T follicular helper cell (primary cell): ENCODE measurements at regions not wholly inside any gene's neighbourhood (a gene's known extent, or its start where the extent isn't known, plus 50 kb on each side); places are given as distances from the start of the nearest gene placed in this dataset.
"Not testable (repeated sequence)": the region's sequence is repeated elsewhere in the genome, so short reads cannot be mapped to it uniquely, and the experiment has no call there.

Source experiments
- DNase-seq: peaks from one replicate; pipeline ENCODE4 v3.0.0-alpha.2; 2020; ENCODE audit warnings: low read depth

DNA sequence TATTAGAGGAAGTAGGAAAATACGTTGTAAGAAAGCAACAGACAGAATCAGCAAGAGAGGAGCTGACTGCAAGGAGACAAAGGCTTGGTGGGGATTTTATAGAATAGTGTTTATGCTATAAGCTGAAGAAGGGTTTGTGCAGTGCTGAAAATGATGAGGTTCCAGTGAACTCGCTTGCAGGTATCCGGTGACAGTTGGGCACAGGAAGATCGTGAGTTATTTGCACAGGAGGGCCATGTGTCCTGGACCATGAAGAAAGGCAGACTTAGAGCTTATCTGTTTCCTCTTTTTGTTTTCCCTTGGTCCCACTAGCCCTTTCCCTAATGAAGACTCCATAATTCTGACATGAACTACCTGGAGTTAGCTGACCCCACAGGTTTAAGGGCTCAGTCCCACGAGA lies 61.4 kb downstream of the NXNL2 start:
- no peak for DNase-seq

DNA sequence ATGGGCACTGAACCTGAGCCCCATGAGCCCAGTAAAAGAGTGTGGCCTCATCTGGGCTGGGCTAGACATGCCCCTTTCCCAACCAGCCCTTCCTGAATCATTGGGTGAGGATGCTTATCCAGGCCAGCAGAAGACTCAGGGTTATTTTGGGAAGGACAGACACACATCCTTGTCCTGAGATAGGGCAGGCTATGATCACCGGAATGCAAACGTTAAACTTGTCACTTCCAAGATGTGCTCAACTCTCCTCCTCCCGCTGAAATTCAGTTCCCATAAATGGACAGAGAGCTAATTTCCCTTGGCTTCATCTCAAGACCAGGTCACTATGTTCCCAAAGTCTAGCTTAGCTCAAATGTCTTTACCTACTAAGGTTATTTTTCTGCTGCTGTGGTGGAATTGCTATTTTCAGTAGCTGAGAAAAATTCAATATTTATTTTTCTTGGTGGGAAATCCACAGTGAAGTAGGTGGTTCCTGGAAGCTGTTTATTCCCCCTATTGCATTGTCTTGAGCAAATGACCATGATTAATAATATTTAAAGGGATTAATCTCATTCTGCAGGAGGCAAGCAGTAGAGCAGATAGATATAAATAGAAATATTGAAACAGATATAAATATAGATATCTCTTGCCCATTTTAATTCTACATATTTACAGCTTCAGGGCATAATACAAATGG lies 70.0 kb downstream of the NXNL2 start:
- no peak for DNase-seq

DNA sequence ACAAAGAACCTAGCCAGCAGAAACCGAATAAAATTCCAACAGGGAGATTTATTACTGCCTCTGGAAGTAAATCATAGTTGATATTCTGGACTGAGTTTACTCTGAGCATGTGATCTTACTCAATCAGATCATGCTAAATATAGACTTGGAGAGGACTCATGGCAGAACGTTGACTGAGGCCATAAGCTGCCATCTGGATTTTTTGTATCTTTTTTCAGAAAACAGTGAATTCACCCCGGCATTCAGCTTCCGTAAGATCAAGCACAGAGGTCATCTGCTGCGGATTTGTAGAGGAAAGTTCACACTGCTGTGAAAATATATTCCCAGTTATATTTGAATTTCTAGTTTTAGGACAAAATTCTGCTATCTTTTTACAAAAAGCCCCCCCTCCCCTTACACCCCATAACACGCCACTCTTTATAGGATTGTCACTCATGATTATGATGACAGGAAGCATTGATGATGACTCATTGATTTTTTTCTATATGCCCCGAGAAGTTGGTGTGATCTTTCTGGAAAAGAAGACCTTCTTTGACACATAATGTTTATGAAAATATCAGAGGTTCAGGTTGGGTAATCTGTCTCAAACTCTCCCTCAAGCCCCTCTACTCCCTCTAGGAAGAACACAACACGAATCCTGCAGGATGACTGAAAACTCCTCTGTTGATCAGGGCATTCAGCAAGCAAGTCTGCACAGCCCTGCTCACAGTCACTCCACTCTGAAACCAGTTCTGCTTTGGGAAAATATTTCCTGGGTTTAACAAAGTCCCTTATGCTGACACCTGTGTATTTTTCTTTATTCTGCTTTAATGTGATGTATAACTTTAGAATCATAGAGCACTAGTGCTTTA lies 70.8 kb downstream of the NXNL2 start:
- no peak for DNase-seq

DNA sequence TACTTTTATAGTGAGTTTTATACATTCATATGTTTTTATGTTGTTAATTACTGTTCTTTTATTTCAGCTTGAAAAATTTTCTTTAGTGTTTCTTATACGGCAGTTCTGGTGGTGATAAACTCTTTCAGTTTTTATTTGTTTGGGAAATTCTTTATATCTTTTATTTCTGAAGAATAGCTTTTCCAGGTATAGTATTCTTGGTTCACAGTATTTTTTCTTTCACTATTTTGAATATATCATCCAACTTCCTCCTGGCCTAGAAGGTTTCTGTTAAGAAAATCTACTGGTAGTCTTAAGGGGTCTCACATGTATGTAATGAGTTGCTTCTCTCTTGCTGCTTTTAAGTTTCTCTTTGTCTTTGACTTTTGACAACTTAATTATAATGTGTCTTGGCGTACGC lies 79.4 kb downstream of the NXNL2 start:
- DNase-seq, result no peak

DNA sequence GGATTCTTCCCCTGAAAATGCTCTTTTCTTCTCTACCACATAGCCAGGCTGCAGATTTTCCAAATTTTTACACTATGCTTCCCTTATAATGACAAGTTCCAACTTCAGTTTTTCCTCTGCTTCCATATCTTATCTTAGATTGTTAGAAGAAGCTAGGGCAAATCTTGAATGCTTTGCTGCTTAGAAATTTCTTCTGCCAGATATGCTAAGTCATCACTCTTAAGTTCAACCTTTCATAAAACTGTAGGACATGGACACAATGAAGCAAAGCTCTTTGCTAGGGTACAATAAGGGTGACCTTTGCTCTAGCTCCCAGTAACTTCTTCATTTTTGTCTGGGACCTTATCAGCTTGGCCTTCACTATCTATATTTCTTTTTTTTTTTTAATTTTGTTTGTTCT lies 88.7 kb downstream of the NXNL2 start:
- no peak for DNase-seq

DNA sequence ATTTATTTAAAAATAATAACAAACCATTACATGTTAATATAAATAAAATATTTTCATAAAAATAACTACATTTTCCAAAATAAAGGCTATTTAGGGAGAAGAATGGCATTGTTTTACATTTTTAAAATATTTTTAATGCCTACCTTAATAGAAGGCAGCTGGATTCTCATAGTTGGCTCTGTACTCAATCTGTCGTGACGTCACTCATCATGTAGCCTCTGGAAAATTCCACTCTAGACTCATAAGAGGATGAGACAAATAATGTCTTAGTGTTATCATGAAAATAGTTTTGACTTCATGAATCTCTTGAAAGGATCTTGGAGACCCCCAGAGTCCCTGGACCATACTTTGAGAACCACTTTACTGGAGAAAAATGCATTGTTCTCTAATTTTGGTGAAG lies 93.1 kb downstream of the NXNL2 start:
- no peak for DNase-seq

DNA sequence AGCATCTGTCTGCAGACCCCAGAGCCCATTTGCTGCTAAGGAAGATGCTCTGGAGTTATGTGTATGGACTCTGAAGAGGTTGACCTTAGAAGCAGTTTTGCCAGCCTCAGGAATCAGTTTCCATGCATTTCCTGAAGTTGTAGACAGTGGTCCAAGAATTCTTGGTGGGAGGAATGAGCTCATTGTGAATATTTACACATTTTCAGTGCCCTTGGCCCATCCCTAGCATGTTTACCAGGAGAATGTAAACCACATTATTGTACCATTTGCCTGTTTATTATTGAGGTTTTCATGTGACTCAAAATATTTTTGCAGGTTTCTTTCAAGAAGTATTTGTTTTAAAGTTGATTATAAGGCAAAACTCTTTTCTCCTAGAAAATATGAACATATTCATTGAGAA lies 93.8 kb downstream of the NXNL2 start:
- no peak for DNase-seq

DNA sequence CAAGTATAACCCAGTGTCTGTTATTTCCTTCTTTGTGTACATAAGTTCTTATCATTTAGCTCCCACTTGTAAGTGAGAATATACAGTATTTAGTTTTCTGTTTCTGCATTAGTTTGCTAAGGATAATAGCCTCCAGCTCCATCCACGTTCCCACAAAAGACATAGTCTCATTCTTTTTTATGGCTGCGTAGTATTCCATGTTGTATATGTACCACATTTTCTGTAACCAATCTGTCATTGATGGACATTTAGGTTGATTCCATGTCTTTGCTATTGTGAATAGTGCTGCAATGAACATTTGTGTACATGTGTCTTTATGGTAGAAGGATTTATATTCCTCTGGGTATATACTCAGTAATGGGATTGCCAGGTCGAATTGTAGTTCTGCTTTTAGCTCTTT lies 95.6 kb downstream of the NXNL2 start:
- DNase-seq, result not testable (repeated sequence)

DNA sequence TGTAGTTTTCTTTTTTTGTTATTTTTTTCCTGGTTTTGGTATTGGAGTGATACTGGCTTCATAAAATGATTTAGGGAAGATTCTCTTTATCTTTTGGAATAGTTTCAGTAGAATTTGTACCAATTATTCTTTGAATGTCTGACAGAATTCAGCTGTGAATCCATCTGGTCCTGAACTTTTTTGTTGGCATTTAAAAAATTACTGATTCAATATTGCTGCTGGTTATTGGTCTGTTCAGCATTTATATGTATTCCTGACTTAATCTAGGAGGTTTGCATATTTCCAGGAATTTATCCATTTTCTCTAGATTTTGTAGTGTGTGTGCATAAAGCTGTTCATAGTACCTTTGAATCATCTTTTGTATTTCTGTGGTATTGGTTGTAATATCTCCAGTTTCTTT lies 100.2 kb downstream of the NXNL2 start:
- DNase-seq, result no peak

DNA sequence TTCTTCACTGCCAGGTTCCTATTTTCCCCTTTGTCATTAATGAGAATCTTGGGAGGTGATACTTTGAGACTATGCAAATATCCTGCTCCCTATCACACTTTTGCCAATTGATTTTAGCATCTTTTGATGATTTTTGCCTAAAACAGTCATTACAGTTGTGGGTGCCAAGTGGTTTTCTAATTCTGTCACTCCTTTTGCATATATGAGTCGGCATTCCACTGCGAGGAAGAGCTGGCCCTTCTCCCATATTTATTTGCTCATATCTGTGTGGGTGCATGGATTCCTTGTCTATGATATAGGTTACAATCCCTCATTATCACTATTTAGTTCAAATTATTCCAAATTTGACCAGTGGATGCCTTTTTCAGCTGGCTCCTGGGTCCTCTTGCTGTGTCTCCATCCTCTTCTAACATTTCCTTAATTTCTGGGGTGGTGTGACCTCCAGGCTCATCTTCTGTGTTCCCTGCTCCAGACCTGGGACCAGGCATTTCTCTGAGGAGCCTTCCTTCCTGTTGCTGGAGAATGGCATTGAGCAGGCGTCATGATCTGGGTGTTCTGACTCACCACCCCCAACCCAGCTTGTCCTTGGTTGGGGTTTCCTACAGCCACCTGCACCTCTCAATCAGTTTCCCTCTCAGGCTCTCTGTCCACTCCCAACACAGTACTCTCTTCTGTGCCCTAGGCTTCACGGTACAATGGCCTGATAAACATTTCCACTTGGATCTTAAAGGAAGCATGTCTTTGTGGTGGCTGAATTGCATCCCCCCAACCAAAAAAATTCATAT lies 106.7 kb downstream of the NXNL2 start:
- DNase-seq, result no peak

DNA sequence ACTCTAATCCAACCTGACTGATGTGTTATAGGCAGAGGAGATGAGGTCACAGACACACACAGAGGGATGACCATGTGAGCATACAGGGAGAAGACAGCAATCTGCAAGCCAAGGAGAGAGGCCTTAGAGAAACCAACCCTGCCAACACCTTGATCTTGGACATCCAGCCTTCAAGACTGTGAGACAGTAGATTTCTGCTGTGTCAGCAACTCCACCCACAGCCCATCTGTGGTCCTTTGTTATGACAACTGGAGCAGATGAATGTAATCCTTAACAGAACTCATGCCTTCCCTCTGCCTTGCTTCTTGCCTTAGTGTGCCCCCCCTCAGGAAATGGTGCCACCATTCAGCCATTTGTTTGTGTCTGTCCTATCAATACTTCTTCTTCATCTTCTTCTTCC lies 107.4 kb downstream of the NXNL2 start:
- DNase-seq, result no peak

DNA sequence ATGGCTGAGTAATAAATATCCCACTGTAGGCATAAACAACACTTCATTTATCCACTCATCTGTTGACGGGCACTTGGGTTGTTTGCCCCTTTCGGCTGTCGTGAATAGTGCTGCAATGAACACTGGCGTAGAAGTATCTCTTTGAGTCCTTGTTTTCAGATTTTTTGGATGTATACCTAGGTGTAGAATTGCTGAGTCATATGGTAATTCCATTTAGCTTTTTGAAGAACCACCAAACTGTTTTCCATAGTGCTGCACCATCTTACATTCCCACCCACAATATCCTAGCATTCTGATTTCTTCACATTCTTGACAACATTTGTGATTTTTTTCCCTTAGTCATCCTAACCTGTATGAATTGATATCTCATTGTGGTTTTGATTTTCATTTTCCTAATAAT lies 109.0 kb downstream of the NXNL2 start:
- no peak for DNase-seq

DNA sequence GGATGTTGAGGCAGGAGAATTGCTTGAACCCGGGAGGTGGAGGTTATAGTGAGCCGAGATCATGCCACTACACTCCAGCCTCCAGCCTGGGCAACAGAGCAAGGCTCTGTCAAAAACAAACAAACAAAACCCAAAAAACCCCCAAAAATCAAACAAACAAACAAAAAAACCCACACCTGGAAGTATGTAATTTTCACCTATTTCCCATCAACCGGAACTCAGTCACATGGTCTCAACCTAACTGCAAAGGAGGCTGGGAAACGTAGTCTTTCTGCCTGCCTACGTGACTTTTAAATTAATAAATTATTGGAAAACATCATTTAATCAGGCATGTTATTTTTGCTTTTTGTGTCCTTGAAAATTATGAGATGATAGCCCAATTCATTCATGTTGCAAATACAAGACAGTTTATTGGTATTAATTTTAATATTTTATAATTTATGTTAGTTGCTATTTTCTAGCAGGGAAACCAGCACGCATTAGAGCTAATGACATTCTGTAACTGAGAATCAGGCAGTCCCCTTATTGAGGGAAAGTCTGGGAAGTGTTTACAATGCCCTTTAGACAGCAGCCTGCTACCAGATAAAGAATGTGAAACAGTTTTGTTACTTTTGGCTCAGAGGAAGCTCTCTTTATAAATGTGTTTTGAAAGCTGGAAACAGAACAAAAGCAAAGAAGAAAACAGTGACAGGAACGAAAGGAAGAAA lies 110.3 kb downstream of the NXNL2 start:
- no peak for DNase-seq

DNA sequence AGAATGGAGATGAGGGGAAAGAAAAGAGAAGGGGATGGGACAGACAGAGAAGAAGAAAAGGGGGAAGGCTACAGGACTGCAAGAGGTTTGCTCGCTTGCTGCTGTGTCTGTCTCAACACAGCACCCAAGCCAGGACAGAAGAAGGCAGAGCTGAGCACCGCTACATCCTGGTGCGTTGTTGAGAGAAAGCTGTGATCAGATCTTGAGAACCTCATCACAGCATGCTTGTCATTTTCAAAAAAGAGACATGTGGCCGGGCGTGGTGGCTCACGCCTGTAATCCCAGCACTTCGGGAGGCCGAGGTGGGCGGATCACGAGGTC lies 110.9 kb downstream of the NXNL2 start:
- no peak for DNase-seq

DNA sequence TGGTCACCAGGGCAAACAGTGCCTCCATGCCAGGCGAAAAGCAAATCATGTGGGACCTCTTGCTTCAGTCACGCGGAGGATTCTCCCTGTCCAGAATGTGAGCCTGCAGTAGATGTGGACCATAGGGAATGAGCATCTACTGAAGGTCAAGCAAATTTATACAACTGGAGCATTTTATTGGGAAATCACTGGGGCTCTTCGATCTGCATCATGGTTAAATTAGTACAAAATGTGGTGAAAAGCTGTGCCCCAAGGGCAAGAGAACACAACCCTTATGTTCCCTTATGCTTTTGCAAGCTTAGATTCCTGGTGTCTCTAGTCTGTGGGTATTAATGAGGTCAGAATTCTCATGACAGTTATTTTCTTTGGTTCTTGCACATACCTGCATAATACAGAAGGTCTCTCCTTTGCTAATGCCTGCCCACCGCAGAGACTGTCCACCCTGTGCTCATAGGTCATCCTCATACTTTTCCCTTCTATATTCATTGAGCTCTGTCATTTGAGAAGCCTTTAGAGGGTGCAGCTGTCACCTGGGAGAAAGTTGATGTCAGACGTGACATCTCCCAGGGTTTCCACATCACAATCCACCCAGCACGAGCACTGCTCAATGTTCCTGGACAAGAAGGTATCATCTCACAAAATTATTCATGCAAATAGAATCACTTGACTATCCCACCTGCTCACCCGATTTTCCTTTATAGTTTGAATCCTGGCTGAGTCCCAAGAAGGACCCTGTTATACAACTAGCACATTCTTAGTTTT lies 111.7 kb downstream of the NXNL2 start:
- no peak for DNase-seq

DNA sequence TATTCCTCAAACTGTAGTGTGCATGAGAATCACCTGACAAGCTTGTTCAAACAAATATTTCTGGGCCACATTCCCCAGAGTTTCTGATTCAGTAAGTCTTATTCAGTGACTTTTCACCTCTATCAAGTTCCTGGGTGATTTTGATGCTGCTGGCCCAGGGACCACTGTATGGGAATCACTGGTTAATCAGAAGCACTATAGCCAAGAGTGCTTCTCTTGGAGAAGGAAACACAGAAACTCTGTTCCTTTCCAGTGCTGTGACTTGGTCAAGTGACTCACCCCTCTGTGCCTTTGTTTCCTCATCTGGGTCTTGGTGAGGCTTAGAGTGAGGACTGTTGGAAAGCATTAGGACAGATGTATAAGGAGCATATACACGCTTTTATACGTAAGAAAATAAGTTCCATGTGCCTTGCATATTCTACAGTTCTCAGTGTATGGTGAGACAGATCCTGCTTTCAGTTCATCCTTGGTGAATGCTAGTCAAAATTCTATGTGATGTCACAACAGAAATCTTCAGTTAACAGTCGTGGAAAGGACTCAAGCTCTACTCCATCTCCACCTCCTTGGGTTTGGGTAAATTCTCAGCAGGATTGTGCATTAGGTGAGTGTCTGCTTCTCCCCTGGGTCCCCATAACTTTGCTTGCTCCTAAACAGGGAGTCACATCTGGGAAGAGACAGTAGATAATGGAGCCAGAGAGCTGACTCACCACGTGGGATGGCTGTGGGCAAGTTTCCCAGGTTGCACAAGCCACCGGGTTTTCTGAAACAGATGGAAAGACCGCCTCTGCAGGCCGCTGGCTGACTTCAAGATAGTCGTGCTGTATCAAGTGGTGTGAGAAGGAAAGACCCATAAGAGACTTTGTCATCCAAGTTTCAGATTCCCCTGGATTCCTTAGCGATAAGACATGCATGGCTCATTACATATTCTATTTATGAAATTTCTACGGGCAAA lies 117.0 kb downstream of the NXNL2 start:
- no peak for DNase-seq

DNA sequence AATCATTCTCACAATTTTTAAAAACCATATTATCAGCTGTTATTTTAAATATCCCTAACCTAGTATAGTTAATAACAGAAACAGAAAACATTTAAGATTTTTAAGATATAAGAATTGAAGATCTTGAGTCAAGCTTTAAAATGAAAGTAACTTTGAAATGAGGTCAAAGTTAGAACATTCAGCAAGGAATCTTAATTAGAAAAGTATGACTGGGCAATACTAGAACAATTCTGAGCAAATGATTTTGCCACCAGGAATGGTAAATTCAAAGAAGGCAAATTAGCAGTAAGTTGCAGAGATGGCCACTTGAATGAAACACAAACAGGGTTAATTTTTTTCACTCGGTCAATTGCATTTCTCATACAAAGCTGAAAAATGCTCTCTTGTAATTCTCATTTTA lies 117.9 kb downstream of the NXNL2 start:
- DNase-seq, result no peak

DNA sequence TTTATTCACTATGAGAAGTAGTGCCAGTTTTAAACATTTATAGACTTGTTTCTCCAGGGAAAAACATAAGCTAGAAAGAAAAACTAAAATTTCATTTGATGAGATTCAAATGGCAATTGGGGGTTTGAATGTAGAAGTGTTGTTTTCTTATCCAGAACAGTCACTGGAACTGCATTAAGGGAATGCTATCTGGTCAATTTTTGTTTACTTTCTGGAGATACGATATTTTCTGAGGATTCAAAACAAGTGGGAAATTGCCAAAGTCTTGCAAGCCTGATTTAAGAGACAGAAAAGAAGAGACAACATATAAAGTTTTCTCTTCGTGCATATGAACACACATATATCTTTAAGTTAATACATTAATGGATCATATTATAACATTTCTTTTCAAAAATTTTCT lies 118.4 kb downstream of the NXNL2 start:
- no peak for DNase-seq

DNA sequence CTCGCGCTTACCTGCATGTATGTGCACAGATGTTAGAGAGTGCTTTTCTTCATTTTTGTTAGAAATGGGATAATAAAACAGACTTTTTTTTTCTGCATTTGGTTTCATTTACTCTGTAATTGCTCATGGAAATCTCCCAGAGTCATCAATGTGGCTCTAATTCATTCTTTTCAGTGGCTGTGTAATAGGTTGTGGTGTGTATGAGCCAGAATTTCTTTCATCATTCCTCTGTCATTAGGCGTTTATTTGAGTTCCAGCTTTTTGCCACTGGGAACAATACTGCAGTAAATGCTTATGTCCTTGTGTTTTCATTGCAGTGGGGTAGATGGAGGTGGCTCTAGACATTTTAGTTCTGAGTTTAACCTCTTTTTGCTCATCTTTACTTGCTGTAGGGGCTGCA lies 118.9 kb downstream of the NXNL2 start:
- DNase-seq, result no peak

DNA sequence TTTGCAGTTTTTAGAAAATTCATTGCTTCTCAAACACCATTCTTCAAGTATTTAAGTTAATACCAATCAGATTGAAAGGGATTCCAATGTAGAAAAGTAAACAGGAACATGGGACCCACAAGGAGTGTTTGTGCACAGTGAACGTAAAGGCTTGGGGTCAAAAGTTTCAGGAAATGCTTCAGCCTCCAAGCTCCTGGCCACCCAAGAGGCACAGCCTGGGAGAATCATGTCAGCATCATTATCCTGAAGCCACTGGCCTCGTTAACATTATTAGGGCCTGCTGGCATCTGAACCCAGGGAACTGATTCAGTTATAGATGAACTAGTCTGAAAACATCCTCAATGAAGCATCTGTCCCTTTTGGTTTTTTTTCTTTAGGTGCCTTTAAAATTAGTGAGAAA lies 122.9 kb downstream of the NXNL2 start:
- no peak for DNase-seq
